ENCODE measurements at regions not wholly inside any gene's neighbourhood (a gene's known extent, or its start where the extent isn't known, plus 50 kb on each side); places are given as distances from the start of the nearest gene placed in this dataset.

GRCh38 chr1:60802884-60803283, 279.5 kb upstream of the NFIA start (continued):
- TF ChIP-seq REST (IDR thresholded peaks at IDR 0.05; ENCODE audit: low read depth) = no peak
- TF ChIP-seq MAX (IDR thresholded peaks at IDR 0.05) = no peak
- no peak for TF ChIP-seq FOSL1 (IDR thresholded peaks at IDR 0.05; ENCODE audit: low read depth)
- no peak for TF ChIP-seq ATF3 (IDR thresholded peaks at IDR 0.05)

- CTCF ChIA-PET = no interaction called here
- Histone ChIP-seq H3K9me3 (ENCODE audit: control insufficient read depth in 1 of 2, insufficient read depth in 1 of 2, low read depth in 1 of 2, low read length in 2 of 2) (no peaks in the 10 kb centered on the region), H3K4me2 (ENCODE audit: low read length) (no peak overlapping the region), H3K27ac (ENCODE audit: low read depth, low read length) (no peak overlapping the region), H2AFZ (ENCODE audit: low read depth, low read length, poor library complexity, severe bottlenecking) (no peak overlapping the region), H3K9me2 (ENCODE audit: insufficient read depth) (no peaks in the 10 kb centered on the region), H3K79me2 (ENCODE audit: insufficient read depth, low read length) (no peaks in the 10 kb centered on the region), H3K36me3 (ENCODE audit: control insufficient read depth in 1 of 2, insufficient read depth in 2 of 2, low read length in 2 of 2) (no peaks in the 10 kb centered on the region), H3K4me3 (replicated peaks in 1 of 2; ENCODE audit: low read depth in 1 of 2, low read length in 2 of 2) (no peak overlapping the region), H3K27me3 (ENCODE audit: insufficient read depth, low read length) (peaks cover 9% of the 10 kb centered on the region), H3K9ac (ENCODE audit: low read length) (no peak overlapping the region), H4K20me1 (ENCODE audit: insufficient read depth) (no peaks in the 10 kb centered on the region), H3K4me1 (ENCODE audit: control insufficient read depth in 1 of 2, insufficient read depth in 2 of 2, low read length in 2 of 2) (no peaks in the 10 kb centered on the region)
- ATAC-seq (no peak), DNase-seq (ENCODE audit: low read depth, low spot score) (no peak)
- POLR2A ChIA-PET = no interaction called here
- TF ChIP-seq CTCF (IDR thresholded peaks at IDR 0.05 in 2 of 3, conservative IDR thresholded peaks at IDR 0.05 in 1 of 3; ENCODE audit: borderline replicate concordance in 1 of 3, insufficient read depth in 1 of 3, low read depth in 2 of 3, low read length in 2 of 3) (no peak), SRF (IDR thresholded peaks at IDR 0.05; ENCODE audit: low read depth) (no peak), MAX (IDR thresholded peaks at IDR 0.05) (no peak), RAD21 (IDR thresholded peaks at IDR 0.05; ENCODE audit: low read depth) (no peak), FOSL1 (IDR thresholded peaks at IDR 0.05; ENCODE audit: low read depth) (no peak), REST (IDR thresholded peaks at IDR 0.05; ENCODE audit: low read depth) (no peak), POLR2AphosphoS5 (IDR thresholded peaks at IDR 0.05; ENCODE audit: low read depth, low read length) (no peak)
- RAD21 ChIA-PET (ENCODE audit: low non-redundant PET in 1 of 2, low total read pairs in 2 of 2, uncharacterized antibody in 2 of 2, unreplicated experiment in 2 of 2) = no interaction called here
- intact Hi-C loops (cut with micrococcal nuclease) = no loop called here
- no TSS peak for BruUV-seq (replicated peaks)
Observed at GRCh38 chr1:60797351-60797750, 285.0 kb upstream of the NFIA start.

Measured in HCT116 (cell line).